K562 (cell line): ENCODE measurements at regions not wholly inside any gene's neighbourhood (a gene's known extent, or its start where the extent isn't known, plus 50 kb on each side); places are given as distances from the start of the nearest gene placed in this dataset.
"Not testable (repeated sequence)": the region's sequence is repeated elsewhere in the genome, so short reads cannot be mapped to it uniquely, and the experiment has no call there.

ENCODE experiments used
- ATAC-seq: fragments of 200-7000 bp; cut with Tn5 transposase; 3 replicates; pipeline ENCODE4 v1.9.1; 2020; ENCODE audit warnings: moderate library complexity
- BruUV-seq: library from RNA; stranded (reverse); fragments of 400-500 nt; replicated peaks from 2 replicates; lab custom pipeline; 2021; lab: Mats Ljungman, UMichigan
- CTCF ChIA-PET: fragments of 300-600 bp; formaldehyde crosslinking; extraction: SDS; loops from one replicate; lab custom pipeline; 2021; ENCODE audit warnings: low intra/inter-chr PET ratio; lab: Yijun Ruan, JAX
- POLR2A ChIA-PET: fragments of 300-600, 350-650 bp; sonication (Branson Sonifier 250); formaldehyde crosslinking; extraction: SDS; loops from one replicate; lab custom pipeline; 2021; ENCODE audit warnings: antibody characterized with exemption, inconsistent platforms; lab: Yijun Ruan, JAX
- DNase-seq, 4 experiments: peaks; one replicate each; pipeline versions ENCODE4 v3.0.0 to v3.0.0-alpha.2; 2011 to 2018; ENCODE audit warnings: low spot score in 3 of 4, mixed read lengths in 3 of 4; ENCODE audit errors: extremely low read depth in 1 of 4
- FAIRE-seq: peaks from 2 replicates; lab custom pipeline; 2011; peaks lifted over from hg19 to GRCh38; lab: Jason Lieb, UNC
- H2AFZ ChIP-seq: 2 replicates; pipeline ENCODE4 v1.6.0; 2011; ENCODE audit warnings: low read depth, low read length, control low read depth, inconsistent platforms
- H3K27ac ChIP-seq: fragments of 200-600 bp; 3 replicates; pipeline ENCODE4 v1.8.0; 2011; ENCODE audit warnings: low read depth, mild to moderate bottlenecking, control low read depth, inconsistent platforms, low read length, moderate library complexity, mixed read lengths; ENCODE audit errors: extremely low read depth
- H3K27me3 ChIP-seq, 2 experiments: fragments of 300-600 bp in 1 of 2; 2 replicates in 1 of 2; 3 replicates in 1 of 2; pipeline versions ENCODE4 v1.6.0 to v1.8.0; 2011; ENCODE audit warnings: inconsistent platforms in 2 of 2, low read length in 2 of 2, mild to moderate bottlenecking in 1 of 2, mixed read lengths in 1 of 2, moderate library complexity in 1 of 2; ENCODE audit not compliant: control insufficient read depth in 2 of 2, insufficient read depth in 2 of 2
- H3K36me3 ChIP-seq: fragments of 300-600 bp; 3 replicates; pipeline ENCODE4 v1.8.0; 2011; ENCODE audit warnings: mild to moderate bottlenecking, low read length, inconsistent platforms; ENCODE audit not compliant: control insufficient read depth, insufficient read depth
- H3K4me1 ChIP-seq, 2 experiments: fragments of 200-600 bp in 1 of 2; replicated peaks in 1 of 2; 2 replicates in 1 of 2; 3 replicates in 1 of 2; pipeline versions ENCODE4 v1.5.1 to v1.8.0; 2011; ENCODE audit warnings: inconsistent platforms in 2 of 2, low read length in 2 of 2, mild to moderate bottlenecking in 1 of 2, mixed read lengths in 1 of 2, moderate library complexity in 1 of 2; ENCODE audit not compliant: control insufficient read depth in 2 of 2, insufficient read depth in 2 of 2
- H3K4me2 ChIP-seq: 2 replicates; pipeline ENCODE4 v1.6.1; 2011; ENCODE audit warnings: low read length, control low read depth, inconsistent platforms, mixed read lengths; ENCODE audit not compliant: insufficient read depth
- H3K4me3 ChIP-seq: fragments of 200-600 bp; sonication (generic), shearing (Covaris generic); 2 replicates; pipeline ENCODE4 v1.5.1; 2016; ENCODE audit warnings: control low read depth, inconsistent platforms
- H3K79me2 ChIP-seq: fragments of 200-600 bp; 3 replicates; pipeline ENCODE4 v1.8.0; 2011; ENCODE audit warnings: low read length, inconsistent platforms; ENCODE audit not compliant: control insufficient read depth, insufficient read depth
- H3K9ac ChIP-seq, 2 experiments: 2 replicates each; pipeline versions ENCODE4 v1.6.0 to v1.6.1; 2011; ENCODE audit warnings: low read depth in 2 of 2, low read length in 2 of 2, control low read depth in 1 of 2, inconsistent platforms in 1 of 2, mild to moderate bottlenecking in 1 of 2, mixed read lengths in 1 of 2; ENCODE audit not compliant: insufficient read depth in 1 of 2
- H3K9me1 ChIP-seq: one replicate; pipeline ENCODE4 v1.6.0; 2011; ENCODE audit warnings: inconsistent platforms, mild to moderate bottlenecking, low read length, moderate library complexity; ENCODE audit not compliant: control insufficient read depth, insufficient read depth
- H3K9me3 ChIP-seq: replicated peaks from 2 replicates; pipeline ENCODE4 v1.5.1; 2011; ENCODE audit warnings: low read depth, low read length, inconsistent platforms; ENCODE audit not compliant: control insufficient read depth, insufficient read depth
- H4K20me1 ChIP-seq: replicated peaks from 2 replicates; pipeline ENCODE4 v1.6.1; 2011; ENCODE audit warnings: low read length, inconsistent platforms, mixed read lengths; ENCODE audit not compliant: control insufficient read depth, insufficient read depth
- WGBS: fragments of 100-300 bp; shearing (Covaris generic); methylation state at CpG from one replicate; pipeline ENCODE4 v1.1.6; 2016; ENCODE audit warnings: low coverage, mixed read lengths; ENCODE audit not compliant: insufficient coverage; ENCODE audit errors: missing lambda C conversion rate; 5-methylcytosine and 5-hydroxymethylcytosine counted together
- in situ Hi-C: fragments of 300-500 bp; cut with MboI; formaldehyde crosslinking; loops from 4 replicates; pipeline ENCODE4 v1.15.0; 2018; ENCODE audit warnings: inconsistent platforms, mixed read lengths
- intact Hi-C: fragments of 100-400 bp; cut with micrococcal nuclease; formaldehyde crosslinking; loops from 2 replicates; pipeline ENCODE4 v1.14.2; 2022
- TF ChIP-seq, protein P1 (sequence below): fragments of 450-650 bp; IDR thresholded peaks from 2 replicates; pipeline ENCODE4 v1.6.1; 2016; ENCODE audit warnings: low read depth
- TF ChIP-seq, protein P2 (sequence below): fragments of 450-650 bp; IDR thresholded peaks from 2 replicates; pipeline ENCODE4 v1.7.1; 2018; ENCODE audit warnings: mild to moderate bottlenecking, low read depth; ENCODE audit not compliant: partially characterized antibody

DNA sequence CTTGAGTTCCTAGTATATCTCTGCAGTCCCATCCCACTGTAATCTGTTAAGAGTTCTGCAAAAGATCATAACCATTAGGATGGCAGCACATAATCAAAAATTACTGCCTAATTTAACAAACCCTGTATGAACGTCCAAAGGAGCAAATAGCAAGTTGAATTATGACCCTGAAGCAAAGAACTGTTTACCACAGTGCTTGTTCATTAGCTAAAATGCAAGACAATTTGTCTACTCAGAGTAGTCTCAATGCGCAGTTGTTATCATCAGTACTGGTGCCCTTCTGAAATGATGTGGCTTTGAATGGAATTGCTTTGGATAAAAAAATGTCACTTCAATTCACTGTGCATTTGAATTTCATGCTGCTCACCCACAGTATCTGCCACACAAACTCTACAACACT, 817.0 kb downstream of the SORCS1 start (continued):
- TF ChIP-seq, protein P1, sequence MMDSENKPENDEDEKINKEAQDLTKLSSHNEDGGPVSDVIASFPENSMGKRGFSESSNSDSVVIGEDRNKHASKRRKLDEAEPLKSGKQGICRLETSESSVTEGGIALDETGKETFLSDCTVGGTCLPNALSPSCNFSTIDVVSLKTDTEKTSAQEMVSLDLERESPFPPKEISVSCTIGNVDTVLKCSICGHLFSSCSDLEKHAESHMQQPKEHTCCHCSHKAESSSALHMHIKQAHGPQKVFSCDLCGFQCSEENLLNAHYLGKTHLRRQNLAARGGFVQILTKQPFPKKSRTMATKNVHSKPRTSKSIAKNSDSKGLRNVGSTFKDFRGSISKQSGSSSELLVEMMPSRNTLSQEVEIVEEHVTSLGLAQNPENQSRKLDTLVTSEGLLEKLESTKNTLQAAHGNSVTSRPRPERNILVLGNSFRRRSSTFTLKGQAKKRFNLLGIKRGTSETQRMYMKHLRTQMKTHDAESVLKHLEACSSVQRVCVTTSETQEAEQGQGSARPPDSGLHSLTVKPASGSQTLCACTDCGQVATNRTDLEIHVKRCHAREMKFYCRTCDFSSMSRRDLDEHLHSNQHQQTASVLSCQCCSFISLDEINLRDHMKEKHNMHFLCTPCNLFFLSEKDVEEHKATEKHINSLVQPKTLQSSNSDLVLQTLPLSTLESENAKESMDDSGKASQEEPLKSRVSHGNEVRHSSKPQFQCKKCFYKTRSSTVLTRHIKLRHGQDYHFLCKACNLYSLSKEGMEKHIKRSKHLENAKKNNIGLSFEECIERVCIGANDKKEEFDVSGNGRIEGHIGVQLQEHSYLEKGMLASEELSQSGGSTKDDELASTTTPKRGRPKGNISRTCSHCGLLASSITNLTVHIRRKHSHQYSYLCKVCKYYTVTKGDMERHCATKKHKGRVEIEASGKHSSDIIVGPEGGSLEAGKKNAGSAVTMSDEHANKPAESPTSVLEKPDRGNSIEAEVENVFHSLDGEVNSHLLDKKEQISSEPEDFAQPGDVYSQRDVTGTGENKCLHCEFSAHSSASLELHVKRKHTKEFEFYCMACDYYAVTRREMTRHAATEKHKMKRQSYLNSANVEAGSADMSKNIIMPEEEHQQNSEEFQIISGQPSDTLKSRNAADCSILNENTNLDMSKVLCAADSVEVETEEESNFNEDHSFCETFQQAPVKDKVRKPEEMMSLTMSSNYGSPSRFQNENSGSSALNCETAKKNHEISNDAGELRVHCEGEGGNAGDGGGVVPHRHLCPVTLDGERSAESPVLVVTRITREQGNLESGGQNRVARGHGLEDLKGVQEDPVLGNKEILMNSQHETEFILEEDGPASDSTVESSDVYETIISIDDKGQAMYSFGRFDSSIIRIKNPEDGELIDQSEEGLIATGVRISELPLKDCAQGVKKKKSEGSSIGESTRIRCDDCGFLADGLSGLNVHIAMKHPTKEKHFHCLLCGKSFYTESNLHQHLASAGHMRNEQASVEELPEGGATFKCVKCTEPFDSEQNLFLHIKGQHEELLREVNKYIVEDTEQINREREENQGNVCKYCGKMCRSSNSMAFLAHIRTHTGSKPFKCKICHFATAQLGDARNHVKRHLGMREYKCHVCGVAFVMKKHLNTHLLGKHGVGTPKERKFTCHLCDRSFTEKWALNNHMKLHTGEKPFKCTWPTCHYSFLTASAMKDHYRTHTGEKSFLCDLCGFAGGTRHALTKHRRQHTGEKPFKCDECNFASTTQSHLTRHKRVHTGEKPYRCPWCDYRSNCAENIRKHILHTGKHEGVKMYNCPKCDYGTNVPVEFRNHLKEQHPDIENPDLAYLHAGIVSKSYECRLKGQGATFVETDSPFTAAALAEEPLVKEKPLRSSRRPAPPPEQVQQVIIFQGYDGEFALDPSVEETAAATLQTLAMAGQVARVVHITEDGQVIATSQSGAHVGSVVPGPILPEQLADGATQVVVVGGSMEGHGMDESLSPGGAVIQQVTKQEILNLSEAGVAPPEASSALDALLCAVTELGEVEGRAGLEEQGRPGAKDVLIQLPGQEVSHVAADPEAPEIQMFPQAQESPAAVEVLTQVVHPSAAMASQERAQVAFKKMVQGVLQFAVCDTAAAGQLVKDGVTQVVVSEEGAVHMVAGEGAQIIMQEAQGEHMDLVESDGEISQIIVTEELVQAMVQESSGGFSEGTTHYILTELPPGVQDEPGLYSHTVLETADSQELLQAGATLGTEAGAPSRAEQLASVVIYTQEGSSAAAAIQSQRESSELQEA, result no peak
- TF ChIP-seq, protein P2, sequence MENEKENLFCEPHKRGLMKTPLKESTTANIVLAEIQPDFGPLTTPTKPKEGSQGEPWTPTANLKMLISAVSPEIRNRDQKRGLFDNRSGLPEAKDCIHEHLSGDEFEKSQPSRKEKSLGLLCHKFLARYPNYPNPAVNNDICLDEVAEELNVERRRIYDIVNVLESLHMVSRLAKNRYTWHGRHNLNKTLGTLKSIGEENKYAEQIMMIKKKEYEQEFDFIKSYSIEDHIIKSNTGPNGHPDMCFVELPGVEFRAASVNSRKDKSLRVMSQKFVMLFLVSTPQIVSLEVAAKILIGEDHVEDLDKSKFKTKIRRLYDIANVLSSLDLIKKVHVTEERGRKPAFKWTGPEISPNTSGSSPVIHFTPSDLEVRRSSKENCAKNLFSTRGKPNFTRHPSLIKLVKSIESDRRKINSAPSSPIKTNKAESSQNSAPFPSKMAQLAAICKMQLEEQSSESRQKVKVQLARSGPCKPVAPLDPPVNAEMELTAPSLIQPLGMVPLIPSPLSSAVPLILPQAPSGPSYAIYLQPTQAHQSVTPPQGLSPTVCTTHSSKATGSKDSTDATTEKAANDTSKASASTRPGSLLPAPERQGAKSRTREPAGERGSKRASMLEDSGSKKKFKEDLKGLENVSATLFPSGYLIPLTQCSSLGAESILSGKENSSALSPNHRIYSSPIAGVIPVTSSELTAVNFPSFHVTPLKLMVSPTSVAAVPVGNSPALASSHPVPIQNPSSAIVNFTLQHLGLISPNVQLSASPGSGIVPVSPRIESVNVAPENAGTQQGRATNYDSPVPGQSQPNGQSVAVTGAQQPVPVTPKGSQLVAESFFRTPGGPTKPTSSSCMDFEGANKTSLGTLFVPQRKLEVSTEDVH, result no peak

DNA sequence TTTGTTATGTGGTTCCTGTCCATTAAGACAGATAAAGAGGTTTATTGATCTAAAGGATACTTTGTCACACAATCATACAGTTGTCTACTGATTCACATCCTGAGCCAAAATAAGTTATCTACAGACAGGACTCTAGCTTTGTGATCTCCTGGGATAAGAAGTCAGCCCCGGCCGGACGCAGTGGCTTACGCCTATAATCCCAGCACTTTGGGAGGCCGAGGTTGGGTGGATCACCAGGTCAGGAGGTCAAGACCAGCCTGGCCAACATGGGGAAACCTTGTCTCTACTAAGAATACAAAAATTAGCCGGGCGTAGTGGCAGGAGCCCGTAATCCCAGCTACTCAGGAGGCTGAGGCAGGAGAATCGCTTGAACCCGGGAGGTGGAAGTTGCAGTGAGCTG, 821.0 kb downstream of the SORCS1 start:
- H3K27me3 ChIP-seq, H3K9me3 ChIP-seq, H3K9me1 ChIP-seq, intact Hi-C loops, H3K9ac ChIP-seq, H3K27ac ChIP-seq, H3K4me2 ChIP-seq, DNase-seq, CTCF ChIA-PET, H2AFZ ChIP-seq, POLR2A ChIA-PET, H3K36me3 ChIP-seq, H4K20me1 ChIP-seq, ATAC-seq, H3K4me3 ChIP-seq, FAIRE-seq, H3K79me2 ChIP-seq, H3K4me1 ChIP-seq, in situ Hi-C loops, BruUV-seq: not testable (repeated sequence)
- 0% methylated on average over 5 of the region's 10 CpGs for WGBS
